Putamen (tissue), 1 donor: ENCODE measurements at regions not wholly inside any gene's neighbourhood (a gene's known extent, or its start where the extent isn't known, plus 50 kb on each side); places are given as distances from the start of the nearest gene placed in this dataset.
"Not testable (repeated sequence)": the region's sequence is repeated elsewhere in the genome, so short reads cannot be mapped to it uniquely, and the experiment has no call there.

Source experiments
- DNase-seq: peaks from one replicate; pipeline ENCODE4 v3.0.0-alpha.2; 2016; ENCODE audit warnings: low spot score

DNA sequence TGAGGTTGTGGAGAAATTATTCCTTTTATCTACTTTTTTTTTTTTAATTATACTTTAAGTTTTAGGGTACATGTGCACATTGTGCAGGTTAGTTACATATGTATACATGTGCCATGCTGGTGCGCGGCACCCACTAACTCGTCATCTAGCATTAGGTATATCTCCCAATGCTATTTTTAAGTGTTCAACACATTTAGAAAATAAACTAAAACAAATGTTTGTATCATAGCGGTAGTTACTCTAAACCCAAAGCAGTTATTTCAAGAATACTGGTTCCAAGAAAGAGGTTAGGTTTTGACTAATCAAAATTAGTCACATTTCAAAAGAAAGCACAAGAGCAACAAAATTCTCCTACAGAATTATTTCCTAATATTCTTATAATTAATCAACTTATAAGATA, 119.5 kb upstream of the SEM1 start:
- DNase-seq, result not testable (repeated sequence)

- DNase-seq, result no peak
Observed at GRCh38 chr7:96831446-96831845, 121.8 kb upstream of the SEM1 start.

GRCh38 chr7:96832092-96832662, 122.5 kb upstream of the SEM1 start:
- DNase-seq, result no peak

GRCh38 chr7:96833676-96834453, 124.2 kb upstream of the SEM1 start:
- DNase-seq, result no peak

DNA sequence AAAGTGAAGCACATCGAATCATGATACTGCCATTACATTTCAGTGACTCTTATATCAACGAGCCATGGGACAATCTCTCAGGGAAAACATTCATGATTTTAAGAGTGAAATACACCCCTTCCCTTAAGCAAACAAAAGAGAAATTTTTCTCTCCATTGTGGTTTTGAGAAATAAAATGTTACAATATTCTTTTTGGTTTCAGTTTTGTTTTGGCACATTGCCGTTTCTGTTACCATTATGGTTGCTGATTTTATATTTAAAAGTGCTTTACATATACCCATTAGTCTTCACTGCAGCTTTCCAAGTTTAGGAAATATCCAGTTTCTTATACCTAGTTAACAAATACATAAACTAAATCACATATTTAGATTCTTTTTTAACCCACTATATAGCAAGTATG, 126.8 kb upstream of the SEM1 start:
- DNase-seq, result no peak

GRCh38 chr7:96837593-96837992, 127.9 kb upstream of the SEM1 start:
- no peak for DNase-seq

GRCh38 chr7:96838481-96838880, 128.8 kb upstream of the SEM1 start:
- no peak for DNase-seq

- DNase-seq, result no peak
Observed at GRCh38 chr7:96855139-96855538, 145.5 kb upstream of the SEM1 start.

GRCh38 chr7:96855691-96856090, 146.0 kb upstream of the SEM1 start:
- DNase-seq, result no peak

GRCh38 chr7:96869538-96869937, 135.8 kb upstream of the DLX6 start:
- no peak for DNase-seq

DNA sequence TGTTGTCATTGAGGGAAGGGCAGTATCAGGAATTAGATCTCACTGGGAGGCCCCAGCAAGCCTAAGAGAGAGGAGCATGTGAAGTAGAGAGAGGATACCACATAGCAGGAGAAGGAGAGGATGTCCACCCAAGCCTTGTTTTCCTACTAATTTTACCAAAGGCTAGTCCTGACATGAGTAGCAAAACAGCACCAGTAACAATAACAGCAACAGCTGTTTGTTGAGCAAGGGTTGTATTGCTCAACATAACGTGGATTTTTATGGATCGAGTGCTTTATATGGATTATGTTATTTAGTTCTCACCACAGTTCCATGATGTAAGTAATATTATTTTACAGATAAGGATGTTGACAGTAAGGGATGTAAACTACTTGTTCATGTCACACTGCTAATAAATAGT, 135.2 kb upstream of the DLX6 start:
- DNase-seq, result no peak

- DNase-seq, result no peak
Observed at GRCh38 chr7:96870934-96871333, 134.4 kb upstream of the DLX6 start.

DNA sequence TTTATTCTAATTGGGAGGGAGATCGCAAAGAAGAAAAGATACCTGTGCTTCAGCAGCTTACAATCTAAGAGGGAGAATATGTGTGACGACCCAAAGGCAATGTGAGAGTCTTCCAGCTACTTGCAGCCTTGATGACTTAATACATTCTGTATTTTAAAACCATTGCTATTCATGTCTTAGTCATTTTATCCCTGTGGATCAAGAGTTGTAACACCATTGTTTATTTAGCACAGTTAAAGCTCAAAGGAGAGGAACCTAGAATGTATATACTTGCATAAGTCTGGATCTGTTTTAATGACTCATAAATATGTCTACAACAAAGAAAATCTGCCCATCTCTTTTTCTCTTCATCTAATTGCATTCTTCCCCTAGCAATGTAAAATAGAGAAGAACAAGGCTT, 117.9 kb upstream of the DLX6 start:
- DNase-seq, result no peak

DNA sequence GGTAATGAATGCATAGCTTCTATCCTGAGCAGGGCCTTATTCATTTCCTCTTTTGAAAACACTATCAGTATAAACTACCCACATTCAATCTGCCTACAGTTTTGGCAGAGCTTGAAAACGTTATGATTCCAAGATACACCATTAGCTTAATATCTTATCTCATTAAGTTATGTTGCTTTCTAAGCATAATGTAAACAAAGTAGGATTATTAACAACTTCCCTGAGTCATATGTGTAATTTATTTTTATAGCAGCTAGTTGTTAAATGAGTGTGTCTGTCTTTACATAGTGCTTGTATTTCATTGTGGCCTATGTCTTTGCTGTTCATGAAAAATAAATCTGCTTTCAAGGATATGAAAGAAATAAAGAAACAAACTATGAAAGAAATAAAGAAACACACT, 106.2 kb upstream of the DLX6 start:
- DNase-seq, result no peak

- no peak for DNase-seq
Observed at GRCh38 chr7:96901822-96902445, 103.4 kb upstream of the DLX6 start.

GRCh38 chr7:96903906-96904305, 101.4 kb upstream of the DLX6 start:
- no peak for DNase-seq

DNA sequence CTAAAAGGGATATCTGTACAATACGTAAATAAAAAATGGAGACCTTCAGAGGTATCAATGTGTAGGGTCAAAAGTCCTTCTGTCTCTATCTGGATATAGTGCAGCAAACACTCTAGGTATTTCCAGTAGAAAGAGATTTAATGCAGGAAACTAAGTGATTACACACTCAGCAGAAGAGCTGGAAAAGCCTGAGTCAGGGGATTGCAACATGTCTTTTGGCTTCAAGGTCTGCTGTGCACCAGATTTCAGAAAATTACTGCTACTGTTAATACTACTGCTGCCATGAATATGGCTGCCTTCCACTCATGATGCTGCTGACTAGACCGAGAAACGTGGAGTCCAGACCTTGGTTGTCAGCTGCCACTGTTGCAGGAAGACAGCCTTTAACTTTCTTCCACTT, 94.9 kb upstream of the DLX6 start:
- no peak for DNase-seq

DNA sequence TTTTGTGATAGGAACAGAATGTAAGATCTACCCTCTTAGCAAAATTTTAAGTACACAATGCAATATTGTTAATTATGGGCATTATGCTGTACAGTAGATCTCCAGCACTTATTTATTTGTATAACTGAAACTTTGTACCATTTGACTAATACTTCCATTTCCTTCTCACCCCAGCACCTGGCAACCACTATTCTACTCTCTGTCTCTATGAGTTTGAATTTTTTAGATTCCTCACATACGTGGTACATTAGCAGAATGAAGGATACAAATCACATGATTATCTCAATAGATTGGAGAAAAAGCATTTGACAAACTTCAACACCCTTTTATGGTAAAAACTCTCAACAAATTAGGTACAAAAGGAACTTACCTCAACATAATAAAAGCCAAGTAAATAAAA, 90.3 kb upstream of the DLX6 start:
- no peak for DNase-seq

DNA sequence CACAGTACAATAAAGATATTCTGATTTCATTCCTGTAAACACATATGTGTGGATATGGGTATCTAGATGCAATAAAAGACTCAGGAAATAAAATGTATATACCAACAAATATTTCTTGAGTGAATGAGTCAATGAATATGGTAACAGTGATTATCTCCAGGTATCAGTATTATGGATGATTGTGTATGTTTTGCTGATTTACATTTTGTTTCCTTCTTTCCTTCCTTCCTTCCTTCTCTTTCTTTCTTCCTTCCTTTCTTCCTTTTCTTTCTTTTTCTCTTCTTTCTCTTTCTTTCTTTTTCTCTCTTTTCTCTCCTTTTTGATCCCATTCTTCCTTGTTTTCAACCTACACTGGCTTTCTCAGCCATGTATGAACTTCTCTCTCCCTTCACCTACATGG, 85.3 kb upstream of the DLX6 start:
- no peak for DNase-seq

- DNase-seq, result no peak
Observed at GRCh38 chr7:96920713-96921112, 84.6 kb upstream of the DLX6 start.

GRCh38 chr7:96921231-96921630, 84.1 kb upstream of the DLX6 start:
- DNase-seq, result no peak

- DNase-seq, result no peak
Observed at GRCh38 chr7:96921771-96922170, 83.6 kb upstream of the DLX6 start.

- not testable (repeated sequence) for DNase-seq
Observed at GRCh38 chr7:96923345-96923744, 82.0 kb upstream of the DLX6 start.

- DNase-seq, result no peak
Observed at GRCh38 chr7:96927131-96927530, 78.2 kb upstream of the DLX6 start.
